CD4-positive, alpha-beta T cell (primary cell): ENCODE measurements at regions not wholly inside any gene's neighbourhood (a gene's known extent, or its start where the extent isn't known, plus 50 kb on each side); places are given as distances from the start of the nearest gene placed in this dataset.

Experiments
- ATAC-seq: fragments of 200-7000 bp; cut with Tn5 transposase; one replicate; pipeline ENCODE4 v1.10.0; 2022; ENCODE audit warnings: mild to moderate bottlenecking; ENCODE audit not compliant: poor library complexity
- CTCF ChIA-PET: fragments of 350-600 bp; sonication (Branson Sonifier 250); formaldehyde crosslinking; loops from one replicate; lab custom pipeline; 2021; ENCODE audit warnings: antibody characterized with exemption, inconsistent platforms; lab: Charles Lee
- POLR2A ChIA-PET: fragments of 350-600 bp; sonication (Branson Sonifier 250); formaldehyde crosslinking; loops from one replicate; lab custom pipeline; 2021; ENCODE audit warnings: antibody characterized with exemption, inconsistent platforms; lab: Charles Lee
- DNase-seq, 14 experiments: peaks; one replicate each; pipeline ENCODE4 v3.0.0-alpha.2; 2013 to 2020; ENCODE audit warnings: mixed read lengths in 2 of 14
- H3K27ac ChIP-seq, 2 donors: one replicate each; pipeline versions ENCODE4 v1.5.1 to v1.7.0; 2013; ENCODE audit warnings: low read length in 2 of 2, low read depth in 1 of 2, mild to moderate bottlenecking in 1 of 2
- H3K27me3 ChIP-seq, 2 experiments: 1 replicate in 1 of 2; 2 replicates in 1 of 2; pipeline versions ENCODE4 v1.6.1 to v1.7.0; 2013; ENCODE audit warnings: low read length in 2 of 2, control low read depth in 1 of 2, mild to moderate bottlenecking in 1 of 2, moderate library complexity in 1 of 2; ENCODE audit not compliant: insufficient read depth in 2 of 2, control insufficient read depth in 1 of 2
- H3K36me3 ChIP-seq: one replicate; pipeline ENCODE4 v1.6.1; 2013; ENCODE audit warnings: low read length, control low read depth; ENCODE audit not compliant: insufficient read depth
- H3K4me1 ChIP-seq: one replicate; pipeline ENCODE4 v1.6.1; 2013; ENCODE audit warnings: low read length, control low read depth; ENCODE audit not compliant: insufficient read depth
- H3K4me3 ChIP-seq: one replicate; pipeline ENCODE4 v1.5.1; 2013; ENCODE audit warnings: mild to moderate bottlenecking, low read length, moderate library complexity
- H3K9me3 ChIP-seq, 2 experiments: 1 replicate in 1 of 2; 2 replicates in 1 of 2; pipeline versions ENCODE4 v1.6.1 to v1.7.0; 2013; ENCODE audit warnings: low read length in 2 of 2, mild to moderate bottlenecking in 2 of 2, control low read depth in 1 of 2, moderate library complexity in 1 of 2; ENCODE audit not compliant: control insufficient read depth in 1 of 2, insufficient read depth in 1 of 2
- H3K27ac Mint-ChIP-seq: one replicate; pipeline ENCODE4 v1.8.0; 2020; ENCODE audit warnings: mixed read lengths
- H3K27me3 Mint-ChIP-seq: one replicate; pipeline ENCODE4 v1.8.0; 2021; ENCODE audit warnings: mixed read lengths
- H3K36me3 Mint-ChIP-seq: one replicate; pipeline ENCODE4 v1.8.0; 2021; ENCODE audit warnings: low read depth, mixed read lengths
- H3K4me1 Mint-ChIP-seq: one replicate; pipeline ENCODE4 v1.8.0; 2021; ENCODE audit warnings: low read depth, mixed read lengths
- H3K4me3 Mint-ChIP-seq: one replicate; pipeline ENCODE4 v1.8.0; 2020; ENCODE audit warnings: mild to moderate bottlenecking, mixed read lengths
- H3K9me3 Mint-ChIP-seq: one replicate; pipeline ENCODE4 v1.8.0; 2020; ENCODE audit warnings: mixed read lengths
- intact Hi-C, 2 experiments: fragments of 100-400 bp; cut with DNase I in 1 of 2; cut with micrococcal nuclease in 1 of 2; formaldehyde crosslinking; loops; one replicate each; pipeline versions ENCODE4 v1.15.1 to v1.9.0; 2023 to 2025; cut with DNase I, micrococcal nuclease
- TF ChIP-seq, protein P1 (sequence below): fragments of 200-600 bp; IDR thresholded peaks from one replicate; pipeline ENCODE4 v1.8.0; 2022; ENCODE audit warnings: antibody characterized with exemption, mild to moderate bottlenecking

DNA sequence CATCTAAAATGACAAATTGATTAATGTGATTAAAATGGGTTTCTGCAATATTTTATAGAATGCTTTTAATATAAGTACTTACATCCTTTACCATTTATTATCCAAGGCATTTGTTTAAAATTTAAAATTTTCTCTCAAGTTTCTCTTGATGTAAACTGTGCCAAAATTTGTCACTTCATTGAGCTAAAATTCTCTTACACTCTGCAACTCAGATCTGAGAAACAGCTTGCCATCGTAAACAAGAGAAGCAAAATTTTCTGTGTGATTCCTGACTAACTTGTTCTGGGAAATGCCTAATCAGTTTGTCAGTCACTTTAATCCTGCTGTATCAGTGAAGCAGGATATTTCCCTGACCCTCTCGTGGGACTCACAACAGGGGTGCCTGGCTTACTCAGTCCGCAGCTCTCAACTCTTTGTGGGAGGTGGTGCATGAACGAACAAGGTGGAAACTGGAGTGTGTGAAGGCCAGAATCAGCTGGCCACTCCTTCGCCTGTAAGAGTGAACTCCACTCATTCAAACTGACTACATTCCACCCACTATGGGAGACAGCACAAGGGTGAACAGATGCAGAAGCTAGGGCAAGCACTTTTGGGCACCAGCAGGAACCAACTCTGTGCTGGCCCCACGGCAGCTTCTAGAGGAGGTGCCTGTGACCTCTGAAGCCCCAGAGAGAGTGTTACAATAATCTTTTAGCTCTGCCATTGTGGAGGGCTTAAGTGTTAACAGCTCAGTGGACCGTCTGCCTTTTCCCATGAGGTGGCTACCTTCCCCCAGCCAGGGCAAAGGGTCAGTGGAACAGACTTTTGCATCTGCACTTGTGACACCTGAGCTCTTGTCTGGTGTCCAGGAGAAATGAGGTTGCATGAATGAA lies 349.4 kb downstream of the FAT4 start:
- no peaks in the 10 kb centered on the region for H3K4me1 Mint-ChIP-seq
- Histone ChIP-seq H3K27me3 (no peaks in the 10 kb centered on the region), H3K36me3 (no peaks in the 10 kb centered on the region), H3K9me3 (peaks cover 0 to 5% of the 10 kb centered on the region in 2 experiments), H3K27ac (no peak overlapping the region), H3K4me1 (no peaks in the 10 kb centered on the region), H3K4me3 (no peak overlapping the region)
- H3K9me3 Mint-ChIP-seq = no peaks in the 10 kb centered on the region
- H3K27me3 Mint-ChIP-seq = no peaks in the 10 kb centered on the region
- CTCF ChIA-PET = no interaction called here
- ATAC-seq = no peak
- TF ChIP-seq, protein P1, sequence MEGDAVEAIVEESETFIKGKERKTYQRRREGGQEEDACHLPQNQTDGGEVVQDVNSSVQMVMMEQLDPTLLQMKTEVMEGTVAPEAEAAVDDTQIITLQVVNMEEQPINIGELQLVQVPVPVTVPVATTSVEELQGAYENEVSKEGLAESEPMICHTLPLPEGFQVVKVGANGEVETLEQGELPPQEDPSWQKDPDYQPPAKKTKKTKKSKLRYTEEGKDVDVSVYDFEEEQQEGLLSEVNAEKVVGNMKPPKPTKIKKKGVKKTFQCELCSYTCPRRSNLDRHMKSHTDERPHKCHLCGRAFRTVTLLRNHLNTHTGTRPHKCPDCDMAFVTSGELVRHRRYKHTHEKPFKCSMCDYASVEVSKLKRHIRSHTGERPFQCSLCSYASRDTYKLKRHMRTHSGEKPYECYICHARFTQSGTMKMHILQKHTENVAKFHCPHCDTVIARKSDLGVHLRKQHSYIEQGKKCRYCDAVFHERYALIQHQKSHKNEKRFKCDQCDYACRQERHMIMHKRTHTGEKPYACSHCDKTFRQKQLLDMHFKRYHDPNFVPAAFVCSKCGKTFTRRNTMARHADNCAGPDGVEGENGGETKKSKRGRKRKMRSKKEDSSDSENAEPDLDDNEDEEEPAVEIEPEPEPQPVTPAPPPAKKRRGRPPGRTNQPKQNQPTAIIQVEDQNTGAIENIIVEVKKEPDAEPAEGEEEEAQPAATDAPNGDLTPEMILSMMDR = no peak
- no peak for DNase-seq
- intact Hi-C loops = no loop called here
- H3K27ac Mint-ChIP-seq = no peak overlapping the region
- H3K4me3 Mint-ChIP-seq = no peak overlapping the region
- H3K36me3 Mint-ChIP-seq = no peaks in the 10 kb centered on the region
- POLR2A ChIA-PET = no interaction called here

GRCh38 chr4:125666635-125667034 lies 351.9 kb downstream of the FAT4 start:
- no peak overlapping the region for H3K4me3 ChIP-seq
- Mint-ChIP-seq H3K4me3 (no peak overlapping the region), H3K4me1 (no peaks in the 10 kb centered on the region), H3K27me3 (no peaks in the 10 kb centered on the region), H3K9me3 (no peaks in the 10 kb centered on the region), H3K36me3 (no peaks in the 10 kb centered on the region), H3K27ac (no peak overlapping the region)
- no peaks in the 10 kb centered on the region for H3K27me3 ChIP-seq
- ChIA-PET POLR2A (no interaction called here), CTCF (no interaction called here)
- intact Hi-C loops = no loop called here
- ATAC-seq (no peak), DNase-seq (no peak)
- H3K4me1 ChIP-seq = no peaks in the 10 kb centered on the region
- TF ChIP-seq, protein P1 = no peak
- no peaks in the 10 kb centered on the region for H3K36me3 ChIP-seq
- H3K27ac ChIP-seq = no peak overlapping the region
- peaks cover 0 to 5% of the 10 kb centered on the region in 2 experiments for H3K9me3 ChIP-seq

GRCh38 chr4:125676156-125676555 lies 361.4 kb downstream of the FAT4 start:
- Mint-ChIP-seq H3K4me1 (no peaks in the 10 kb centered on the region), H3K36me3 (no peaks in the 10 kb centered on the region), H3K27ac (no peak overlapping the region), H3K9me3 (peaks cover 3% of the 10 kb centered on the region), H3K27me3 (no peaks in the 10 kb centered on the region), H3K4me3 (no peak overlapping the region)
- H3K4me1 ChIP-seq = no peaks in the 10 kb centered on the region
- H3K27me3 ChIP-seq = no peaks in the 10 kb centered on the region
- intact Hi-C loops = no loop called here
- ATAC-seq (no peak), DNase-seq (no peak)
- ChIA-PET CTCF (no interaction called here), POLR2A (no interaction called here)
- no peak overlapping the region for H3K27ac ChIP-seq
- H3K4me3 ChIP-seq = no peak overlapping the region
- TF ChIP-seq, protein P1 = no peak
- no peaks in the 10 kb centered on the region for H3K36me3 ChIP-seq
- peaks cover 0 to 11% of the 10 kb centered on the region in 2 experiments for H3K9me3 ChIP-seq
